Cardiac septum (tissue), 1 donor: ENCODE measurements at regions not wholly inside any gene's neighbourhood (a gene's known extent, or its start where the extent isn't known, plus 50 kb on each side); places are given as distances from the start of the nearest gene placed in this dataset.

Experiments
- DNase-seq: peaks from one replicate; pipeline ENCODE4 v3.0.0-alpha.2; 2020; ENCODE audit warnings: low spot score
- intact Hi-C: fragments of 100-400 bp; cut with DNase I; formaldehyde crosslinking; loops from one replicate; pipeline ENCODE4 v1.14.0; 2022
- donor health status: DM: no; HTN: no; CAD: no.

- no peak for DNase-seq
- intact Hi-C loops, result no loop called here
Observed at GRCh38 chr12:123078531-123079155, 72.2 kb downstream of the PITPNM2 start.

DNA sequence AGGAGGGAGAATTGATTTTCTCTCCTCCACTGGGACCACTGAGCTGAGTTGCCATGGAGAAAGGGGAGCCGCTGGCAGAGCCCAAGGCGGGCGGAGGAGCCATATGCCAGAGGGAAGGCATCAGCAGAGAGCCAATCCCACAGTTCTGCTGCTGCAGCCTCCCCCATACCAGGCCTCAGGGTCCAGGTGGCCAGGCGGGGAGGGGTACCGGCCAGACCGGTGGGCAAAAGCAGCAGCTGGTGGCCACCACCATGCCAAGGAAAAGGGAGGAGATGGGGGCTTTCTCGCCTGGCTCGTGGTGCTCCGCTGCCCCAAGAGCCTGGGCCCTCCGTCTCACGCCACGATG lies 72.8 kb downstream of the PITPNM2 start:
- no peak for DNase-seq
- intact Hi-C loops, result no loop called here

DNA sequence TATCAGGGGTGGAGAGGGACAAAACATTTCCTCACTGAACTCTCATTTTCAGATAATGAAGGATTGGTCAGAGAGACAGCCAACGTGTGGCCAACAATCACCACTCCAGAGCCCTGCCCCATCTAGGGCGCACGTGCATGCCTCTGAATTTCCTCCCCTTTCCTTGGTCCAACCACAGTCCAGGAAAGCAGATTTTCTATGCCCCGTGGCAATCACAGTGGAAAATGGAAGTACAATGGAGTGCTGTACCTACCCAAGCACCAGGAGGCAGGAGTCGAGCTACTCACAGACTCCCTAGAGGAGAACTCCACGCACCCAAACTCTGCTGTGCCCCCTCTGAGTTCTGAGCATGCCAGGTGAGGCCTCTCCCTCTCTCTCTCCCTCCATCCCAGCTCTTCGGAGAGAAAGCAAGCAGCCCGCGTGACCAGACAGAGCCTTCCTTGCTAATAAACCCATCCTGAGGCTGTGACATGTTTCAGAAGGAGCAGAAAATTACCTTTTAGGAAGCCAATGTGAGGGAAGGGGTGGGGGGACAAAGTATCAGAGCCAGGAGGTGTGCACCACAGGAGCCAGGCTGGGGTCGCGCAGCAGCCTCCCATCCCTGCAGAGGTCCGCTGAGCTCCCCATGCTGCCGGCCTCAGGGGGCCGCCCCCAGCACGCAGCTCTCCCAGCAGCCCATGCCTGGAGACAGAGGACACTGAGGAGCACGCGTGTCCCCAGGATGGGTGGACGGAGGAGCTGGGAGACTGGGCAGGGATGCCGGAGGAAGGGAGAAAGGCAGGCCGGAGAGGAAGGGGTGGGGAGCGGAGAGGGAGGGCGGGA lies 73.4 kb downstream of the PITPNM2 start:
- no peak for DNase-seq
- intact Hi-C loops, result loop anchor here (2.0 kb wide), 1 partner anchor 73 kb away; the partner anchor contains the start of gene PITPNM2

DNA sequence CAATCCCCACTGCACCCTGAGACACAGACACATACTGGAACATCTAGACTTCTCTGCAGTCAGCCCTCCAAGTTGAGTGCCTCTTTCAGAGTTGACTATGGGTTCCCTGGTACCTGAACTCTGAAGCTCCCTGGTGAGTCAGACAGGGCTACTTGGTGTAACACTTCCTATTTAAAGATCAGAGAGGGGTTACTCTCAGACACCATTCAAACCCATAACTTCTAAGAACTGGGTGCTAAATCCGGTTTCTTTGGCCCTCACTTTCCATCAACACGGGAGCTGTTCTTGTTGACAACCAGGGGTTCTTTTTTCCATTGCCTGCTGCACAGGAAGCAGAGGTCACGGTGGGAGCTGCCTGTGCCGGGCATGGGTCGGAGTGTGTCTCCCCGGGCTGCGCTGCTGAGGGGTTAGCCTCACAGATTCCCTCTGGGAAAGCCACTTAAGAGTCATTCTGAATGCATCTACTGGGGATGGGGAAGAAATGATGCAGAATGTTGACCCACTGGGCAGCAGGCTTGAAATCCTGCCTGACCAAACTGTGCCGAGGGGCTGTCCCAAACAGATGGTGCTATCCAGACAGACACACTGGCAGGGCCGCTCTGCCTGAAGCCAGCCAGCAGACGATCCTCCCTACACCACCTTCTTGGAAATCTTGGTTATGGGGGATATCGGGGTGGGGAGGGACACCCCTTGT lies 74.1 kb downstream of the PITPNM2 start:
- DNase-seq, result no peak
- intact Hi-C loops, result loop anchor here (2.0 kb wide), 1 partner anchor 74 kb away; the partner anchor contains the start of gene PITPNM2

DNA sequence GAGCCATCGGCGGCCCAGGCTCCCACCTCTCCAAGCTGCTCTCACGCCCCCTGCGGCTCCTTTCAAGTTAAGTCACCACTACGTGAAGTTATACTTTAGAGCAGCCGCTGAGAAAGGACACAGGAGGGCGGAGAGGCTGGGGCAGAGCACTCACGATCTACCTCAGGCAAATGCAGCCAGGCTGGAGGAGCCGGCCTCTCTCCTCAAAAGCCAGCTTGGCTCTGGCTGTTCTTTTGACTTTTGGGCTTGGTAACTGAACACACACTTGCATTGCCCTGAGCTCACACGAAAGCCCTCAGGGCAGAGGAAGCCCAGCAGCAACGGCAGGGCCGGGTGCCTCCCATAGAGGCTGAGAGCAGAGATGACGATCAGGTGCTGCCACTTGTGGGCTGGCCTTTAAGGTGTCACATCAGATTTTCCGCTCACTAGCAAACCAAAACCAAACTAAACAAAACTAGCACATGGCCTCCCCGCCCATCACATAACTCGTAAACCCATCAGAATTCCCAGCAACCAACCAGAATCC lies 75.2 kb downstream of the PITPNM2 start:
- intact Hi-C loops, result loop anchor here (2.0 kb wide), 1 partner anchor 75 kb away; the partner anchor contains the start of gene PITPNM2
- no peak for DNase-seq

DNA sequence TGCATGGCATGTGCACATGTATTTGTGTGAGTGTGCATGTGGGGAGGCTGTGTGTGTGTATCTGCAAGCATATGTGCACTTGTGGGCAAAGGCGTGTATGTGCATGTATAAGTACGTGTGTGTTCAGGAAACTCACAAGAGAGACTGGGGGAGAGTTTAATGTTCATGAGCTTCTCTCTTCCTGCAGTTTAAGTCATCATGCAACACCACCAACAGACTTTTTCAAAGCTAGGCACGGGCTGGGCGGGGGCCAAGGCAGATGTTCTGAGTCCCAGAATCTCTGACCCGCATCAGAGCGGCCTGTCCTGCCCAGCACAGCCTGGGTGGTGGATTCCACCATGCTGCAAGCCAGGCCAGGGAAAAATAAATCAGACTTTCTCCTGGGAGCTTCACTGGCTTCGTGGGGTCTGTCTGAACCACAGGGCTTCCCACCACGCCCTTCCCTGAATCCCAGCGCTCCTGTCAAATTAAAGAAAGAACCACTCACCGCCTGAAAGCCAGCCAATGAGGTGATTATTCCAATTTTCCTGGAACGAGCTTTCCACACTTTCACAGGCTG lies 75.7 kb downstream of the PITPNM2 start:
- intact Hi-C loops, result no loop called here
- DNase-seq, result no peak

GRCh38 chr12:123073962-123074801 lies 76.7 kb downstream of the PITPNM2 start:
- DNase-seq, result no peak

GRCh38 chr12:123073292-123073691 lies 77.6 kb downstream of the PITPNM2 start:
- no peak for DNase-seq
- intact Hi-C loops, result no loop called here

More at GRCh38 chr12:123073962-123074801, 76.7 kb downstream of the PITPNM2 start:
- intact Hi-C loops, result no loop called here

DNA sequence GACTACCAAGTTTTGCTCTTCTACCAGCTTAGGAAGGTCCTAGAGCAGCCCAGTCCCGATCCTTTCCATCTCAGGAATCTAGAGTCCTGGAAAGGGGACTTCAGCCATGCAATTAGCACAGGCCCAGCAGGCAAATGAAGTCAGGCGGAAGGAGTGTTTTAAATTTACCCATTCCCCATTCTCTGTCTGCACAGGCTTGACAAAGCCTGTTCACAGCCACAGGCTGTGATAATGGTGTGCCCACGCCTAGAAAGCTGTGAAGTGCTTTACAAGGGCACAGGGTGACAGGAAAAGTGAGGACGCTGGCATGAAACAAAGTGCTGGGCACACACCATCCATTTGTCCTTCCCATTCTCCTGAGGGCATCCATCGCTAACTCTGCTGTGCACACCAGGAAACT lies 79.0 kb downstream of the PITPNM2 start:
- intact Hi-C loops, result no loop called here
- DNase-seq, result no peak

- no peak for DNase-seq
- intact Hi-C loops, result no loop called here
Observed at GRCh38 chr12:123071099-123071800, 79.6 kb downstream of the PITPNM2 start.

- no peak for DNase-seq
- intact Hi-C loops, result no loop called here
Observed at GRCh38 chr12:123070267-123071081, 80.4 kb downstream of the PITPNM2 start.

DNA sequence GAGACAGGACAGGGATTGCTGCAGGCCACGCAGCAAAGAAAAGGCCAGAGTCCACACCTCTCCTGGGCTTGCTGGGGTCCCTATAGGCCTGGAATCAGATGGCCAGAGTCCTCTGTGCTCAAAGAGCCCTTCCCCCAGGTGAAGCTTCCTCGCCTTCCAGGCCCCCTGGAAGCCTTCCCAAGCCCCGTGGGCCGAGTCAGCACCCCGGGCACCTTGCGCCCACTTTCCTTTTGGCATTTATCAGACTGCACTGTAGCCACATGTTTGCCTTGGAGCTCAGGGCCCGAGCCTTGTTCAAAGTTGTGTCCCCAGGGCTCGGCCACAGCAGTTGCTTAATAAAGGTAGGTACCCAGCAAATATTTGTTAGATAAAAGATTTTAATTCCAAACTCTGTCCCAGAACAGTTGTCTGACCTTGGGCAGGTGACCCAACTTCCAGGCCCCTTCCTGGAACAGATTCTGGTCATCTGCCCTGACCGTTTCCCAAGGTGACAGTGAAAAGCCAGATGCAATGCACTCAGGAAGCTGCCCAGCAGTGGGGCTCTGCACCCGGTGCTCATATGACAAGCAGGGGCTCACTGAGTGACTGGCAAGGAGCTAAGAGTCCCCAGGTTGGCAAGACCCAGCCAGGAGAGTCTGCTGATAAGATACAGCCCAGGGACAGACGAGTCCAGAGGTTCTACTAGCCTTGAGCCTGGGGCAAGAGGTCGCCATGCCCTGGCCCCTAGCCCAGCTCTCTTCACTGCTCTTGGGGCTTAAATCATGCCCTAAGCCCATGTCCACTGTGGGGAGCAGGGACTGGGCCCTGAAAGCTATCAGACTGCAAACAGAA lies 81.2 kb downstream of the PITPNM2 start:
- intact Hi-C loops, result no loop called here
- DNase-seq, result no peak

GRCh38 chr12:123067654-123068053 lies 83.2 kb downstream of the PITPNM2 start:
- intact Hi-C loops, result no loop called here
- DNase-seq, result no peak

- intact Hi-C loops, result no loop called here
- DNase-seq, result no peak
Observed at GRCh38 chr12:123066384-123066710, 84.5 kb downstream of the PITPNM2 start.

- no peak for DNase-seq
- intact Hi-C loops, result loop anchor here (2.0 kb wide), 1 partner anchor 31 kb away; no protein-coding TSS in a partner anchor
Observed at GRCh38 chr12:123065676-123066383, 85.1 kb downstream of the PITPNM2 start.
